IMR-90 (cell line): ENCODE measurements at regions not wholly inside any gene's neighbourhood (a gene's known extent, or its start where the extent isn't known, plus 50 kb on each side); places are given as distances from the start of the nearest gene placed in this dataset.

Source experiments
- ATAC-seq: fragments of 200-7000 bp; cut with Tn5 transposase; 2 replicates; pipeline ENCODE4 v1.9.1; 2020; ENCODE audit warnings: low read depth, mild to moderate bottlenecking, moderate library complexity
- BruUV-seq: library from RNA; stranded (reverse); fragments of 400-500 nt; replicated peaks from 2 replicates; lab custom pipeline; 2021; lab: Mats Ljungman, UMichigan
- CTCF ChIA-PET: fragments of 300-600 bp; formaldehyde crosslinking; extraction: SDS; loops from one replicate; lab custom pipeline; 2021; ENCODE audit warnings: antibody characterized with exemption; lab: Yijun Ruan, JAX
- POLR2A ChIA-PET: fragments of 300-600 bp; sonication (Branson Sonifier 250); formaldehyde crosslinking; loops from one replicate; lab custom pipeline; 2022; ENCODE audit warnings: antibody characterized with exemption; ENCODE audit not compliant: unreplicated experiment; lab: Charles Lee
- DNase-seq: peaks from one replicate; pipeline ENCODE4 v3.0.0; 2013
- H2AFZ ChIP-seq: replicated peaks from 2 replicates; pipeline ENCODE3; 2013; ENCODE audit warnings: low read length, mild to moderate bottlenecking; ENCODE audit not compliant: poor library complexity
- H2AK5ac ChIP-seq: 2 replicates; pipeline ENCODE4 v1.6.1; 2013; ENCODE audit warnings: low read depth, low read length, inconsistent platforms
- H2AK9ac ChIP-seq: replicated peaks from 2 replicates; pipeline ENCODE3; 2013; ENCODE audit warnings: mild to moderate bottlenecking, low read depth, low read length, moderate library complexity; ENCODE audit not compliant: poor library complexity
- H2BK120ac ChIP-seq: 2 replicates; pipeline ENCODE4 v1.6.1; 2013; ENCODE audit warnings: low read depth, low read length, inconsistent platforms
- H2BK15ac ChIP-seq: 3 replicates; pipeline ENCODE4 v1.6.1; 2013; ENCODE audit warnings: low read depth, low read length, inconsistent platforms
- H2BK20ac ChIP-seq: 2 replicates; pipeline ENCODE4 v1.6.1; 2013; ENCODE audit warnings: low read depth, mild to moderate bottlenecking, inconsistent platforms, low read length, moderate library complexity
- H2BK5ac ChIP-seq: 2 replicates; pipeline ENCODE4 v1.6.1; 2013; ENCODE audit warnings: mild to moderate bottlenecking, low read depth, low read length, inconsistent platforms; ENCODE audit not compliant: poor library complexity, severe bottlenecking
- H3K14ac ChIP-seq: replicated peaks from 2 replicates; pipeline ENCODE4 v1.6.1; 2013; ENCODE audit warnings: low read depth, low read length, inconsistent platforms
- H3K18ac ChIP-seq: 2 replicates; pipeline ENCODE4 v1.6.1; 2013; ENCODE audit warnings: low read depth, low read length, control low read depth
- H3K23ac ChIP-seq: 2 replicates; pipeline ENCODE4 v1.6.1; 2013; ENCODE audit warnings: low read depth, low read length, inconsistent platforms
- H3K27ac ChIP-seq: 2 replicates; pipeline ENCODE4 v1.5.1; 2013; ENCODE audit warnings: mild to moderate bottlenecking, control low read depth, low read length; ENCODE audit not compliant: insufficient read depth
- H3K27me3 ChIP-seq: 2 replicates; pipeline ENCODE4 v1.6.1; 2013; ENCODE audit warnings: low read length; ENCODE audit not compliant: control insufficient read depth, insufficient read depth
- H3K36me3 ChIP-seq: 2 replicates; pipeline ENCODE4 v1.6.1; 2013; ENCODE audit warnings: low read length, mixed read lengths; ENCODE audit not compliant: control insufficient read depth, insufficient read depth
- H3K4ac ChIP-seq: 2 replicates; pipeline ENCODE4 v1.6.1; 2013; ENCODE audit warnings: low read depth, low read length, inconsistent platforms
- H3K4me1 ChIP-seq: 2 replicates; pipeline ENCODE4 v1.6.1; 2013; ENCODE audit warnings: low read length, mixed read lengths; ENCODE audit not compliant: control insufficient read depth, insufficient read depth
- H3K4me2 ChIP-seq: 2 replicates; pipeline ENCODE4 v1.6.1; 2013; ENCODE audit warnings: low read depth, mild to moderate bottlenecking, control low read depth, low read length, moderate library complexity
- H3K4me3 ChIP-seq: 2 replicates; pipeline ENCODE4 v1.5.1; 2013; ENCODE audit warnings: low read depth, mild to moderate bottlenecking, control low read depth, low read length, moderate library complexity; ENCODE audit not compliant: insufficient read depth
- H3K56ac ChIP-seq: 2 replicates; pipeline ENCODE4 v1.6.1; 2013; ENCODE audit warnings: low read length, inconsistent platforms; ENCODE audit not compliant: insufficient read depth; ENCODE audit errors: extremely low read depth
- H3K79me1 ChIP-seq, 2 experiments: 2 replicates each; pipeline ENCODE4 v1.6.1; 2013; ENCODE audit warnings: low read length in 2 of 2, inconsistent platforms in 1 of 2, low read depth in 1 of 2
- H3K9ac ChIP-seq: 2 replicates; pipeline ENCODE4 v1.6.1; 2013; ENCODE audit warnings: low read depth, low read length, control low read depth
- H3K9me1 ChIP-seq: 2 replicates; pipeline ENCODE4 v1.6.1; 2013; ENCODE audit warnings: low read length, inconsistent platforms; ENCODE audit not compliant: insufficient read depth
- H3K9me3 ChIP-seq: 2 replicates; pipeline ENCODE4 v1.6.1; 2013; ENCODE audit warnings: low read length; ENCODE audit not compliant: control insufficient read depth, insufficient read depth
- H4K20me1 ChIP-seq: 2 replicates; pipeline ENCODE4 v1.6.1; 2013; ENCODE audit warnings: low read length, inconsistent platforms; ENCODE audit not compliant: insufficient read depth
- H4K5ac ChIP-seq: 2 replicates; pipeline ENCODE4 v1.6.1; 2013; ENCODE audit warnings: mild to moderate bottlenecking, low read depth, low read length, control low read depth
- H4K8ac ChIP-seq, 2 experiments: 2 replicates each; pipeline ENCODE4 v1.6.1; 2013; ENCODE audit warnings: low read depth in 2 of 2, low read length in 2 of 2, control low read depth in 1 of 2, inconsistent platforms in 1 of 2
- H4K91ac ChIP-seq: 2 replicates; pipeline ENCODE4 v1.6.1; 2013; ENCODE audit warnings: low read depth, low read length, inconsistent platforms; ENCODE audit not compliant: insufficient read depth
- BHLHE40 ChIP-seq: fragments of 150-350 bp; IDR thresholded peaks from 2 replicates; pipeline ENCODE4 v1.6.1; 2016; ENCODE audit warnings: mild to moderate bottlenecking, low read depth, low read length
- CEBPB ChIP-seq: IDR thresholded peaks from 2 replicates; pipeline ENCODE4 v1.6.1; 2012; ENCODE audit warnings: low read depth, low read length, improper control_type of control experiment
- CHD1 ChIP-seq: IDR thresholded peaks from 2 replicates; pipeline ENCODE4 v1.6.1; 2012; ENCODE audit warnings: low read depth, low read length, improper control_type of control experiment
- MAFK ChIP-seq: IDR thresholded peaks from 2 replicates; pipeline ENCODE4 v1.6.1; 2012; ENCODE audit warnings: low read depth, low read length, improper control_type of control experiment
- MAZ ChIP-seq: IDR thresholded peaks from 2 replicates; pipeline ENCODE4 v1.6.1; 2012; ENCODE audit warnings: low read depth, mild to moderate bottlenecking, low read length, improper control_type of control experiment, moderate library complexity, borderline replicate concordance
- MXI1 ChIP-seq: IDR thresholded peaks from 2 replicates; pipeline ENCODE4 v1.6.1; 2012; ENCODE audit warnings: low read depth, mild to moderate bottlenecking, low read length, moderate library complexity, borderline replicate concordance
- NFE2L2 ChIP-seq: fragments of 150-350 bp; IDR thresholded peaks from 2 replicates; pipeline ENCODE4 v1.6.1; 2016; ENCODE audit warnings: low read depth, mild to moderate bottlenecking, low read length
- POLR2A ChIP-seq: IDR thresholded peaks from 2 replicates; pipeline ENCODE4 v1.6.1; 2012; ENCODE audit warnings: mild to moderate bottlenecking, low read depth, low read length
- RAD21 ChIP-seq: IDR thresholded peaks from 2 replicates; pipeline ENCODE4 v1.6.1; 2012; ENCODE audit warnings: low read length, improper control_type of control experiment
- RCOR1 ChIP-seq: IDR thresholded peaks from 2 replicates; pipeline ENCODE4 v1.6.1; 2012; ENCODE audit warnings: mild to moderate bottlenecking, low read length, improper control_type of control experiment; ENCODE audit not compliant: insufficient replicate concordance
- RFX5 ChIP-seq: IDR thresholded peaks from 2 replicates; pipeline ENCODE4 v1.8.0; 2012; ENCODE audit warnings: low read depth, mild to moderate bottlenecking, low read length, moderate library complexity
- SMC3 ChIP-seq: fragments of 150-350 bp; IDR thresholded peaks from 2 replicates; pipeline ENCODE4 v1.6.1; 2016; ENCODE audit warnings: low read depth, mild to moderate bottlenecking, antibody characterized with exemption, low read length, moderate library complexity
- USF2 ChIP-seq: fragments of 150-350 bp; IDR thresholded peaks from 2 replicates; pipeline ENCODE4 v1.6.1; 2017; ENCODE audit warnings: mild to moderate bottlenecking, antibody characterized with exemption, low read length, low read depth
- WGBS, 2 experiments: methylation state at CpG; one replicate each; pipeline versions ENCODE4 v1.1.5 to v1.1.7; 2013; ENCODE audit warnings: missing lambda C conversion rate in 2 of 2; ENCODE audit not compliant: insufficient read length in 1 of 2; ENCODE audit errors: extremely low coverage in 2 of 2; 5-methylcytosine and 5-hydroxymethylcytosine counted together
- dilution Hi-C: fragments of 300-500 bp; cut with HindIII; formaldehyde crosslinking; loops from one replicate; pipeline ENCODE4 v1.14.3; 2018; ENCODE audit warnings: low sequenced_read_pairs; ENCODE audit not compliant: unreplicated experiment
- in situ Hi-C: fragments of 300-500 bp; cut with MboI; formaldehyde crosslinking; loops from 3 replicates; pipeline ENCODE4 v1.14.3; 2019; ENCODE audit warnings: low sequenced_read_pairs, inconsistent platforms, mixed read lengths
- intact Hi-C: fragments of 100-400 bp; cut with micrococcal nuclease; formaldehyde crosslinking; loops from 2 replicates; pipeline ENCODE4 v1.10.0; 2022
- TF ChIP-seq, protein P1 (sequence below): conservative IDR thresholded peaks from 2 replicates; pipeline ENCODE4 v1.5.1; 2012; ENCODE audit warnings: mild to moderate bottlenecking, low read depth, low read length, improper control_type of control experiment

- no peak overlapping the region for H3K56ac ChIP-seq
- no peaks in the 10 kb centered on the region for H3K36me3 ChIP-seq
- H2BK20ac ChIP-seq = no peak overlapping the region
- no peaks in the 10 kb centered on the region for H3K79me1 ChIP-seq
- H3K27me3 ChIP-seq = no peaks in the 10 kb centered on the region
- no peak overlapping the region for H3K18ac ChIP-seq
- no peak overlapping the region for H2AFZ ChIP-seq
- H2BK5ac ChIP-seq = no peak overlapping the region
- dilution Hi-C loops = no loop called here
- in situ Hi-C loops = no loop called here
- no peak overlapping the region for H3K4ac ChIP-seq
- H3K14ac ChIP-seq = no peak overlapping the region
- no CpG with 5 or more reads among the region's 4 CpGs for WGBS, 2 experiments
- no peaks in the 10 kb centered on the region for H3K4me1 ChIP-seq
- no peak overlapping the region for H3K4me2 ChIP-seq
- intact Hi-C loops = no loop called here
- H2BK120ac ChIP-seq = no peak overlapping the region
- no peaks in the 10 kb centered on the region for H3K9me1 ChIP-seq
- ATAC-seq (no peak), DNase-seq (no peak)
- H3K27ac ChIP-seq = no peak overlapping the region
- TF ChIP-seq MAZ (no peak), SMC3 (no peak), POLR2A (no peak), CEBPB (no peak), USF2 (no peak), RCOR1 (no peak), MAFK (no peak), RFX5 (no peak), BHLHE40 (no peak), NFE2L2 (no peak), MXI1 (no peak), RAD21 (no peak), CHD1 (no peak)
- TF ChIP-seq, protein P1, sequence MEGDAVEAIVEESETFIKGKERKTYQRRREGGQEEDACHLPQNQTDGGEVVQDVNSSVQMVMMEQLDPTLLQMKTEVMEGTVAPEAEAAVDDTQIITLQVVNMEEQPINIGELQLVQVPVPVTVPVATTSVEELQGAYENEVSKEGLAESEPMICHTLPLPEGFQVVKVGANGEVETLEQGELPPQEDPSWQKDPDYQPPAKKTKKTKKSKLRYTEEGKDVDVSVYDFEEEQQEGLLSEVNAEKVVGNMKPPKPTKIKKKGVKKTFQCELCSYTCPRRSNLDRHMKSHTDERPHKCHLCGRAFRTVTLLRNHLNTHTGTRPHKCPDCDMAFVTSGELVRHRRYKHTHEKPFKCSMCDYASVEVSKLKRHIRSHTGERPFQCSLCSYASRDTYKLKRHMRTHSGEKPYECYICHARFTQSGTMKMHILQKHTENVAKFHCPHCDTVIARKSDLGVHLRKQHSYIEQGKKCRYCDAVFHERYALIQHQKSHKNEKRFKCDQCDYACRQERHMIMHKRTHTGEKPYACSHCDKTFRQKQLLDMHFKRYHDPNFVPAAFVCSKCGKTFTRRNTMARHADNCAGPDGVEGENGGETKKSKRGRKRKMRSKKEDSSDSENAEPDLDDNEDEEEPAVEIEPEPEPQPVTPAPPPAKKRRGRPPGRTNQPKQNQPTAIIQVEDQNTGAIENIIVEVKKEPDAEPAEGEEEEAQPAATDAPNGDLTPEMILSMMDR = no peak
- ChIA-PET CTCF (no interaction called here), POLR2A (no interaction called here)
- H2BK15ac ChIP-seq = no peak overlapping the region
- no peak overlapping the region for H4K5ac ChIP-seq
- H4K8ac ChIP-seq = no peak overlapping the region
- H3K23ac ChIP-seq = no peak overlapping the region
- no TSS peak for BruUV-seq
- H2AK9ac ChIP-seq = no peak overlapping the region
- no peak overlapping the region for H3K4me3 ChIP-seq
- H4K20me1 ChIP-seq = no peaks in the 10 kb centered on the region
- H2AK5ac ChIP-seq = no peak overlapping the region
- no peak overlapping the region for H4K91ac ChIP-seq
- H3K9me3 ChIP-seq = no peaks in the 10 kb centered on the region
- no peak overlapping the region for H3K9ac ChIP-seq
Measured at GRCh38 chr20:40192081-40192480, 497.0 kb downstream of the MAFB start.
